GM12872 (cell line): ENCODE measurements at regions not wholly inside any gene's neighbourhood (a gene's known extent, or its start where the extent isn't known, plus 50 kb on each side); places are given as distances from the start of the nearest gene placed in this dataset.

Experiments used
- TF ChIP-seq, protein P1 (sequence below): IDR thresholded peaks from 3 replicates; pipeline ENCODE4 v1.5.1; 2011; ENCODE audit warnings: low read depth, mild to moderate bottlenecking, low read length, moderate library complexity; ENCODE audit not compliant: insufficient read depth

GRCh38 chr2:147711031-147711430, 133.8 kb upstream of the ACVR2A start:
- TF ChIP-seq, protein P1, sequence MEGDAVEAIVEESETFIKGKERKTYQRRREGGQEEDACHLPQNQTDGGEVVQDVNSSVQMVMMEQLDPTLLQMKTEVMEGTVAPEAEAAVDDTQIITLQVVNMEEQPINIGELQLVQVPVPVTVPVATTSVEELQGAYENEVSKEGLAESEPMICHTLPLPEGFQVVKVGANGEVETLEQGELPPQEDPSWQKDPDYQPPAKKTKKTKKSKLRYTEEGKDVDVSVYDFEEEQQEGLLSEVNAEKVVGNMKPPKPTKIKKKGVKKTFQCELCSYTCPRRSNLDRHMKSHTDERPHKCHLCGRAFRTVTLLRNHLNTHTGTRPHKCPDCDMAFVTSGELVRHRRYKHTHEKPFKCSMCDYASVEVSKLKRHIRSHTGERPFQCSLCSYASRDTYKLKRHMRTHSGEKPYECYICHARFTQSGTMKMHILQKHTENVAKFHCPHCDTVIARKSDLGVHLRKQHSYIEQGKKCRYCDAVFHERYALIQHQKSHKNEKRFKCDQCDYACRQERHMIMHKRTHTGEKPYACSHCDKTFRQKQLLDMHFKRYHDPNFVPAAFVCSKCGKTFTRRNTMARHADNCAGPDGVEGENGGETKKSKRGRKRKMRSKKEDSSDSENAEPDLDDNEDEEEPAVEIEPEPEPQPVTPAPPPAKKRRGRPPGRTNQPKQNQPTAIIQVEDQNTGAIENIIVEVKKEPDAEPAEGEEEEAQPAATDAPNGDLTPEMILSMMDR, result no peak

DNA sequence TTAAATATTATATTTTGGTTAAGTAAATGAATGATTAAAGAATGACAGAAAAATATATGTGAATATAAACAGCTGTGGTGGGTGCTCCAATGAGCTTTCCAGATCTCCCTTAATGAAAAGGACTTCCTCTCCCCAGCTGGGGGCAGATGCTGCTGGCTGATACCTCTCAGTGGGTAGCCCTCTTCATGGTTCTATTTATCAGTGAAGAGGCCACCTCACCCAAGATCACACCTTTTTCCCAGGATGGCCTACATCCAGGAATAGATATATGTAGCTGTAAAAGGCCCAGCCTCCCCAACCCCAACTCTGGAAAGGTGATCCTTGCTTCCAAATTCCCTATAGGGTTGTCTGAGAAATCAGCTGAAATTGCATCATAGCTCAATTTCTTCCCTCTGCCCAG, 135.2 kb upstream of the ACVR2A start:
- TF ChIP-seq, protein P1, result no peak

GRCh38 chr2:147703171-147703570, 141.7 kb upstream of the ACVR2A start:
- TF ChIP-seq, protein P1, result no peak

DNA sequence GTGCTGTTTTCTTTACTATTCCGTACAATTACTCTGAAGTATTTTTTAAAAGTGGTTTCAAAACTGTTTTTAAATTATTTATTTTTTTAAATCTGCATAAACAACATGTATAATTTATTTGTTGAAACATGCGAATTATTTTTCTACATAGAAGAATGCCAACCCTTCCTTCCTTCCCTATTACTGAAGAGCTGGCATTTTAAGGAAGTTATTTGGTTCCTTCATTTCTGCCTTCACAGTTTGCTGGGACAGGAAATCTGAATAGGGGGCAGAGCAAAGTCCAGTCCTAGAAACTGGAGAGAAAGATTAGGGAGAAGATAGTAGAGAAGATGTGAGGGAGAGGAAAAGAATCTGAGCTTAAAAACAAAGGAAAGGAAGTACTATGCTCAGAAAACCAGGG, 146.7 kb upstream of the ACVR2A start:
- TF ChIP-seq, protein P1, result no peak

GRCh38 chr2:147696426-147696825, 148.4 kb upstream of the ACVR2A start:
- TF ChIP-seq, protein P1, result no peak

DNA sequence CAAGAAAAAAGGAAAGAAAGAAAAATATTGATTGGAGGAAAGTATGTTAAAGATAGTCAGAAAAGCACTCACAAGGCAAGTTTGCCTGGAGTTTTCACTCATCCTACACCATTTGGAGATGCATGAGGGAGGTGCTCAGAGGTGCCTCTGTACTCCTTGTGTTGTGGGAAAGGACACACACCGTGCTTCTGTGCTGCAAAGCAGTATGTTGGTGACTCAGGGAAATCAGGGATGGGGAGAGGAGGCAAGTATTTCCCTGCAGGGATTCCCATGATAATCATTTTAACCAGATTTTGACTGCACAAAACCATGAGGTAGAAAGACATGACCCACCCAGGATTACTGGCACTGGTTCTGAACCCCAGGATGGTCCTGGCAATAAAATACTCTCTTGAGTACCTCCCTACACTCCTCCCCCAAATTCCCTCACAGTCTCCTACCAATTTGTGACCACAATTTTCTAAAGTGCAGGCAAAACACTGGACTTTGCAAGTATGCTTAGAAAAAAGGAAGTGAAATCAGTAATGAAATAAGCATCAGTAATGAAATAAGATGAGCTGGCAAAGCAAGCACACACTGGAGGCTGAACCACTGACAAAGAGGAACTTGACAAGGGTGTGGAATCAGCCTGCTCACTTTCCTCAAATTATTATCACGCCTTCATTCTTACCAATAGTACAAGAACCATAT, 155.5 kb upstream of the ACVR2A start:
- TF ChIP-seq, protein P1, result no peak

GRCh38 chr2:147688242-147688641, 156.6 kb upstream of the ACVR2A start:
- TF ChIP-seq, protein P1, result no peak

DNA sequence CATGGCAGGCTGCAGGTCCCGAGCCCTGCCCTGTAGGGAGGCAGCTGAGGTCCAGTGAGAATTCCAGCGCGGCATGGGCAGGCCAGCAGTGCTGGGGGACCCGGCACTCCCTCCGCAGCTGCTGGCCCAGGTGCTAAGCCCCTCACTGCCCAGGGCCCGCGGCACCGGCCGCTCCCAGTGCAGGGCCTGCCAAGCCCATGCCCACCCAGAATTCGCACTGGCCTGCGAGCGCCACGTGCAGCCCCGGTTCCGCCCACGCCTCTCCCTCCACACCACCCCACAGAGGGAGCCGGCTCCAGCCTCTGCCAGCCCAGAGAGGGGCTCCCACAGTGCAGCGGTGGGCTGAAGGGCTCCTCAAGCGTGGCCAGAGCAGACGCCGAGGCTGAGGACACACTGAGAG, 158.5 kb upstream of the ACVR2A start:
- TF ChIP-seq, protein P1, result no peak
